ENCODE measurements at regions not wholly inside any gene's neighbourhood (a gene's known extent, or its start where the extent isn't known, plus 50 kb on each side); places are given as distances from the start of the nearest gene placed in this dataset.

DNA sequence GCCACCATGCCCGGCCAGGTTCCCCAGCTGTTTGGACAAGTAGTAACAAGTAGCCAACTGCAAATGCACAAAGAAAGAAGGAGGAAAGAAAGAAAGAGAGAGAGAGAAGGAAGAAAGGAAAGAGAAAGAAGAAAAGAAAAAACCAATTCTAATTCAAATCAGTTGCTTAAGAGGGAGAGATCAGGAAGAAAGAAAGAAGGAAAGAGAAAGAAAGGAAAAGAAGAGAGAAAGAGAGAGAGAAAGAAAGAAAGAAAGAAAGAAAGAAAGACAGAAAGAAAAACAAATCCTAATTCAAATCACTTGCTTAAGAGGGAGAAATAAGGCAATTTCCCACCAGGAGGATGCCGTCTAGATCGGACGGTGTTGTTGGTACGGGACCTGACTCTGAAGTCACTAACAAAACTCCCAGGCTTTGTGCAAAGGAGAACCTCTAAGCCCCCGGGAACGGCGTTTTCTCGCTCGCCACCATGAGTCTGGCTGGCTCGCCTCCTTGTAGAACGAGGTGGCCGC is 95.5 kb upstream of the PPP2R3B start:
- H3K4me3 ChIP-seq (replicated peaks; ENCODE audit: low read depth, low read length): no peak overlapping the region
- no peak for DNase-seq (ENCODE audit: extremely low read depth, low read depth)
- TF ChIP-seq, protein P1, sequence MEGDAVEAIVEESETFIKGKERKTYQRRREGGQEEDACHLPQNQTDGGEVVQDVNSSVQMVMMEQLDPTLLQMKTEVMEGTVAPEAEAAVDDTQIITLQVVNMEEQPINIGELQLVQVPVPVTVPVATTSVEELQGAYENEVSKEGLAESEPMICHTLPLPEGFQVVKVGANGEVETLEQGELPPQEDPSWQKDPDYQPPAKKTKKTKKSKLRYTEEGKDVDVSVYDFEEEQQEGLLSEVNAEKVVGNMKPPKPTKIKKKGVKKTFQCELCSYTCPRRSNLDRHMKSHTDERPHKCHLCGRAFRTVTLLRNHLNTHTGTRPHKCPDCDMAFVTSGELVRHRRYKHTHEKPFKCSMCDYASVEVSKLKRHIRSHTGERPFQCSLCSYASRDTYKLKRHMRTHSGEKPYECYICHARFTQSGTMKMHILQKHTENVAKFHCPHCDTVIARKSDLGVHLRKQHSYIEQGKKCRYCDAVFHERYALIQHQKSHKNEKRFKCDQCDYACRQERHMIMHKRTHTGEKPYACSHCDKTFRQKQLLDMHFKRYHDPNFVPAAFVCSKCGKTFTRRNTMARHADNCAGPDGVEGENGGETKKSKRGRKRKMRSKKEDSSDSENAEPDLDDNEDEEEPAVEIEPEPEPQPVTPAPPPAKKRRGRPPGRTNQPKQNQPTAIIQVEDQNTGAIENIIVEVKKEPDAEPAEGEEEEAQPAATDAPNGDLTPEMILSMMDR (IDR thresholded peaks at IDR 0.05; ENCODE audit: low read depth, low read length, missing control alignments): no peak

DNA sequence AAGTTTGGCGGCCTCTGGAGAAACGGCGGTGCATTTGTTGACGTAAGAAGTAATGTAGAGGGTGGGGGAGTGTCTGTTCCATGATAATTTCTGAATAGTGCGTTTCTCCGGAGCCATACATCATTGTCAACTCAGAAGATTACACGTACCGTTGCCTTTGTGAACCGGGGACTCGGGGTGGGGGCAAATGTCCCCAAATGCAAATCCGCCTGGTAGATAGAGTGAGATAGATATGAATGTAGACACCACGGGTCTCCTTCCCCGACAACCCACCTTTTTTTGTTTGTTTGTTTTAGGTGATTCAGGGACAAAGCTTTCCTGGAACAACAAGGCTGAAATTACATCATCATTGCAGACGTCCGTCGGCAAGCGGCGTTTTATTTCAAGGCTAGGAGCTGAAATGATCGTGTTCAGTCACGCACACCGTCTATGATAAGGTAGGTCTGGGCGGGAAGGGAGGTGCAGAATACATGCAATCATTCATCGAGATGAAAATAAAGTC is 96.0 kb upstream of the PPP2R3B start:
- DNase-seq (ENCODE audit: extremely low read depth, low read depth): no peak
- TF ChIP-seq, protein P1 (IDR thresholded peaks at IDR 0.05; ENCODE audit: low read depth, low read length, missing control alignments): no peak

DNA sequence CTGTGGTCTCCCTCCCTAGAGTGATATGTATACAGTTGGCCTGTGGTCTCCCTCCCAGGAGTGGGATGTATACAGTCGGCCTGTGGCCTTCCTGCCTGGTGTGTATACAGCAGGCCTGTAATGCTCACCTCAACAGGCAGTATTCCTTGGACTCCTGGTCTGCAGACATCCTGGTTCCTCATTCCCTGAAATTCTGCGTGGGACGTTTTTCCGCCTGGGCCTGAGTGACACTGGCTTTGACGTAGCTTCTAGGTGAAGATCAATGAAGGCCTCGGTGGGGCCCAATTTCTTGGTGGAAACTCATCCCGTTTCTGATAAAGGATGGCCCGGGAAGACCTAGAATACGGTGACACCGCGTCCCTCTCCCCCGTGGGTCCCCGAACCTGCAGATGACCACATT is 98.7 kb upstream of the PPP2R3B start:
- no peak for DNase-seq (ENCODE audit: extremely low read depth, low read depth)
- TF ChIP-seq, protein P1 (IDR thresholded peaks at IDR 0.05; ENCODE audit: low read depth, low read length, missing control alignments): no peak
- no peak overlapping the region for H3K4me3 ChIP-seq (replicated peaks; ENCODE audit: low read depth, low read length)

More for the DNA sequence above, 96.0 kb upstream of the PPP2R3B start:
- no peak overlapping the region for H3K4me3 ChIP-seq (replicated peaks; ENCODE audit: low read depth, low read length)

DNA sequence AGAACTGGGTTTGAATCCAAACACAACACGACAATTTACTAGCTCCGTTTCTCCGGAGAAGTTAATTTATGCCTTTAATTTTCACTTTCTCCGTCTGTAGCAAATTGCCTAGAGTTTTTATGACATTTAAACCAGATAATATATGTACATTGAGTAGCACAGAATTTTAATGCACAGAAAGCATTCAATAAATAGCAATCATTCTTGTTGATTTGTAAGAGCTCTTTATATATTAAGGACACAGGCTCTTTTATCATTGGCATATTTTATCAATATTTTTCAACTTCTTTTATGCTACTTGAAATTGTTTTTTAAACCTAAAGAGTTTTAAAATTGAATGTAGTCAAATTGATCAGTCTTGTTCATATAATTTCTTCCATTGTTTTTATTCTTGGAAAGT is 99.6 kb upstream of the PPP2R3B start:
- DNase-seq (ENCODE audit: extremely low read depth, low read depth): no peak
- H3K4me3 ChIP-seq (replicated peaks; ENCODE audit: low read depth, low read length): no peak overlapping the region
- TF ChIP-seq, protein P1 (IDR thresholded peaks at IDR 0.05; ENCODE audit: low read depth, low read length, missing control alignments): no peak

DNA sequence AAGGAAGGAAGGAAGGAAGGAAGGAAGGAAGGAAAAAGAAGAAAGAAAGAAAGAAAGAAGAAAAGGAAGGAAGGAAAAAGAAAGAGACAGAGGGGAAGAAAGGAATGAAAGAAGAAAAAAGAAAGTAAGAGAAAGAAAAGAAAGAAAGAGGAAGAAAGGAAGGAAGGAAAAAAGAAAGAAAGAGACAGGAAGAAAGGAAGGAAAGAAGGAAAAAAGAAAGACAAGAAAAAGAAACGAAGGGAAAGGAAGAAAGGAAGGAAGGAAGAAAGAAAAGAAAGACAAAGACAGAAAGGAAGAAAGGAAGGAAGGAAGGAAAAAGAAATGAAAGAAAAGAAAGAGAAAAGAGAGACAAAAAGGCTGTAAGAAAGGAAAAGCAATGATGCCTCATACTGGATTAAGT is 101.1 kb upstream of the PPP2R3B start:
- TF ChIP-seq, protein P1 (IDR thresholded peaks at IDR 0.05; ENCODE audit: low read depth, low read length, missing control alignments): no peak
- no peak overlapping the region for H3K4me3 ChIP-seq (replicated peaks; ENCODE audit: low read depth, low read length)
- DNase-seq (ENCODE audit: extremely low read depth, low read depth): no peak

DNA sequence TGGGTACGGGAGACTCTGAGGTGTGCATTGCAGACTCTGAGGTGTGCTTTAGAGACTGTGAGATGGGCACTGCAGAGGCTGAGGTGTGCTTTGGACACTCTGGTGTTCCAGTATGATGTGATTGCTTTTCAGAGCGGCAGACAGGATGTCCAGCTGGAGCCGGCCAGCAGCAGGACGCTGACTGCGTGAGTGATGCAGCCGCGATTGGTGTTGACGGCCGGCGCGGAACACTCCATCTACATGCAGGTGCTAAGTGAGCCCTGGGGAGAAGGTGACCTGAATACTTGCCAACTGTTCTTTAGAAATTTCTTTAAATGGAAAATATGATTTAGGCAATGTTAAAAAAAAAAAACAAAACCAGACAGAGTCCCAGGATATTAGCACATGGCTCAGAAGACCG is 103.1 kb upstream of the PPP2R3B start:
- no peak for DNase-seq (ENCODE audit: extremely low read depth, low read depth)

More for the DNA sequence above, 103.1 kb upstream of the PPP2R3B start:
- no peak overlapping the region for H3K4me3 ChIP-seq (replicated peaks; ENCODE audit: low read depth, low read length)
- TF ChIP-seq, protein P1 (IDR thresholded peaks at IDR 0.05; ENCODE audit: low read depth, low read length, missing control alignments): no peak

Data from HFF-Myc (cell line).